Astrocyte (in vitro differentiated cells and primary cell): ENCODE measurements at regions not wholly inside any gene's neighbourhood (a gene's known extent, or its start where the extent isn't known, plus 50 kb on each side); places are given as distances from the start of the nearest gene placed in this dataset.

Source experiments
- EZH2 ChIP-seq: IDR thresholded peaks from 2 replicates; pipeline ENCODE4 v1.6.1; 2012; ENCODE audit warnings: mild to moderate bottlenecking, low read length, inconsistent platforms; ENCODE audit not compliant: insufficient read depth
- TF ChIP-seq, protein P1 (sequence below): IDR thresholded peaks from 2 replicates; pipeline ENCODE4 v1.5.1; 2011; ENCODE audit warnings: low read depth, mild to moderate bottlenecking, inconsistent platforms, low read length, moderate library complexity; ENCODE audit not compliant: insufficient read depth

GRCh38 chr9:115262952-115263351 lies 145.0 kb upstream of the TNC start:
- no peak for TF ChIP-seq EZH2
- TF ChIP-seq, protein P1, sequence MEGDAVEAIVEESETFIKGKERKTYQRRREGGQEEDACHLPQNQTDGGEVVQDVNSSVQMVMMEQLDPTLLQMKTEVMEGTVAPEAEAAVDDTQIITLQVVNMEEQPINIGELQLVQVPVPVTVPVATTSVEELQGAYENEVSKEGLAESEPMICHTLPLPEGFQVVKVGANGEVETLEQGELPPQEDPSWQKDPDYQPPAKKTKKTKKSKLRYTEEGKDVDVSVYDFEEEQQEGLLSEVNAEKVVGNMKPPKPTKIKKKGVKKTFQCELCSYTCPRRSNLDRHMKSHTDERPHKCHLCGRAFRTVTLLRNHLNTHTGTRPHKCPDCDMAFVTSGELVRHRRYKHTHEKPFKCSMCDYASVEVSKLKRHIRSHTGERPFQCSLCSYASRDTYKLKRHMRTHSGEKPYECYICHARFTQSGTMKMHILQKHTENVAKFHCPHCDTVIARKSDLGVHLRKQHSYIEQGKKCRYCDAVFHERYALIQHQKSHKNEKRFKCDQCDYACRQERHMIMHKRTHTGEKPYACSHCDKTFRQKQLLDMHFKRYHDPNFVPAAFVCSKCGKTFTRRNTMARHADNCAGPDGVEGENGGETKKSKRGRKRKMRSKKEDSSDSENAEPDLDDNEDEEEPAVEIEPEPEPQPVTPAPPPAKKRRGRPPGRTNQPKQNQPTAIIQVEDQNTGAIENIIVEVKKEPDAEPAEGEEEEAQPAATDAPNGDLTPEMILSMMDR = no peak
